HG02852 (cell line): ENCODE measurements at regions not wholly inside any gene's neighbourhood (a gene's known extent, or its start where the extent isn't known, plus 50 kb on each side); places are given as distances from the start of the nearest gene placed in this dataset.

Experiments used
- ATAC-seq: cut with Tn5 transposase; IDR thresholded peaks from one replicate; pipeline ENCODE4 v1.9.1; 2021; ENCODE audit warnings: mild to moderate bottlenecking, moderate library complexity; ENCODE audit not compliant: unreplicated experiment

DNA sequence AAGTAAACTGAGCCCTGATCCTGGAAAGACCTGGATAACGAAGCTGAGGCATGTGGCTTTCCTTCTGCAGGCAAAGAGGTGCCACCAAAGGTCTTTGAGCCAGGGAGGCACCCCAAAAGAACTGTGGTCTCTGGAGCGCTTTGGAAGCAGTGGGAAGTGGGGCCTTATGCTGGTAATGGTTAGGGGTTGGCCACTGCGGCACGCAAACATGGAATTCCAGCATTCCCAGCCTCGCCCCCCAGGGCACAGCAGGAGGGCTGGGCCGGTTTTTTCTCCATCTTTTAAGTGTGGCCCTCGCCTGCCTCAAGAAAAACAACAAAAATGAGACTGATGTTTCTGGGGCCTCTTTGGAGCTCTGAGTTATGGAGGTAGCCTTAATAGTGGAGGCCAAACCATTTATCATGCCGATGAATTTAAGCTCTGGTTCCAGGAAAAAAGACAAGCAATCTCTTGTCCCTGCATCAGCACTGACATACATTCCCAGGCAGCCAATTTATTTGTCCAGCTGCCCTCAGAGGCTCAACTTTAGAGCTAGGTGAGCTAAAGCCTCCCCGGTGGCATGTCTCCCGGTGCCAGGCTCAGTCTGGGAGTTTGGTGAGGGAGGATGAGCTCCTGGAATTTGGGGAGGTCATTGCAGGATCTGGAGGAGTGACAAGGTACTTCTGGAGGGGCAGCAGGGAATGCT is 109.0 kb downstream of the TLE3 start:
- ATAC-seq, result no peak

DNA sequence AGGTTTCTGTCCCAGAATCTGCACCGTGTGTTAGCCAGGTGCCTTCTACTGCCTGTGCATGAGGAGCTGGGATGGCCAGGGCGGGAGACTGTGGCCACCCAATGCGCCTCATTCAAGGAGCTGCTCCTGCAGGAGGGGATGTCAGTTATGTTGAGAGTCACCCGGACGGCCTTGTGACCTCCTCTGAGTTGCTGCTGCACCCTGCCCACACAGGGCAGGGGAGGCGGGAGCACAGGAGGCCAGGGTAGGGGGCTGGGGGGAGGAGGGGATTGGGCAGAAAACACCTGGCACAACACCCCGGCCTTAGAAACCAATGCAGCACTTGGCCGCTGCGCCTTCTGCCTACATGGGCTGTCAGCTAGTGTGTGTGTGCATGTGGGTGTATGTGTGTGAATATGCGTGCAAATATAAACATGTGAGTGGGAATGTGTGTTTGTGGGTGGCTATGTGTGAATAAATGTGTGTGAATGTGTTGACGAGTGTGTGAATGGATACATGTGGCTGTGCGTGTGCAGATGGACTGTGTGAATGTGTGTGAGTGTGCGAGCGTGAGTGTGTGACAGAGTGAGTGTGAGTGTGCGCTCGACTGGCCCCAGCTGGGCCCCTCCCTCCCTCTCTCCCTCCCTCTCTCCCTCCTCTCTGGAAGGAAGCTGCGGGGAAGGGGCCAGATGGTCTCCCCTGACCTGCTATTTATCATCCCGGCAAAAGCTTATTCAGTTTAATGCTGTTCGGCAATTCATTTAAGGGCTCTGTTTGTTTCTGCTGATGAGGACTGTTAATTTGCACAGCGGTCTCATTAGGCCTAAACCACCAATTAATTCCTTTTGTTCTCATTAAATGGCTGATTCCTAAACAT is 106.9 kb downstream of the TLE3 start:
- ATAC-seq, result no peak

GRCh38 chr15:69991551-69991980 is 106.2 kb downstream of the TLE3 start:
- ATAC-seq, result no peak

- no peak for ATAC-seq
Measured at GRCh38 chr15:69992348-69992747, 105.4 kb downstream of the TLE3 start.

DNA sequence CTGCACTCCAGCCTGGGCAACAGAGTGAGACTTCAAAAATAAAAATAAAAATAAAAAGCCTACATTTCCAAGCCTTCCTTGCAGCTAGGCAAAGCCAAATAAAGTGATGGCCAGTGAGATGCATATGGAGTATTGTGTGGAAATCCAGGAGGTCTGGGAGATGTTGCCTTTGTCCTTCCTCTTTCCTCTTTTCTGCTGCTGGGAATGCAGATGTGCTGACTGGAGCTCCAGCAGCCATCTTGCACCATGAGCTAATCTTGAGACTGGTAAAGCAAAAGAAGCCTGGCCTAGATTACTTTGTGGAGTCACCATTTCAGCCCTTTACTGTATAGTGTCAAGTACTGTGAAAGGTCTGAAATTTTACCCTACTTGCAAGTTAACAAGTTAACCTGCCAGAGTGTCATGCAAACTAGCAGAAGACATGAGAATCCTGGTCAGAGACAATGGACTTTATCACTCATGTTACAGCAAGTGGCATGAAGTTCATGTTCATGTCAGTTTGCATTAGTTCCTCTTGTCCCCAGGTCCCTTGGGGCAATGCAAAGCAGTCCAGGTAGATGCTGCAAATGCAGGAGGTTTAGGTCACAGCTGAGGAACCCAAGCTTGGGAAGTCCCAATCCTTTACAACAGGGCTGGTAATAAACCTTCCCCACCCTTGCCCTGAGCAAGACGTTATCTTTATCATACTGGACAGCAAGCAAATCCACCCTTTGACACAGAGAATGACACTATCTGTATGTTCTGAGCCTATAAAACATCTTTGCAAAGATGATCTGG is 103.1 kb downstream of the TLE3 start:
- no peak for ATAC-seq

- ATAC-seq, result no peak
Measured at GRCh38 chr15:69996321-69997160, 101.2 kb downstream of the TLE3 start.

GRCh38 chr15:69997161-69997485 is 100.6 kb downstream of the TLE3 start:
- no peak for ATAC-seq
